H9 (cell line): ENCODE measurements at regions not wholly inside any gene's neighbourhood (a gene's known extent, or its start where the extent isn't known, plus 50 kb on each side); places are given as distances from the start of the nearest gene placed in this dataset.

Source experiments
- DNase-seq: peaks from one replicate; pipeline ENCODE4 v3.0.0-alpha.2; 2017
- H2AFZ ChIP-seq: one replicate; pipeline ENCODE4 v1.6.1; 2013; ENCODE audit warnings: mild to moderate bottlenecking, low read length, control low read depth, moderate library complexity
- H2AK5ac ChIP-seq: 2 replicates; pipeline ENCODE4 v1.6.1; 2013; ENCODE audit warnings: low read length, control low read depth, mixed read lengths; ENCODE audit not compliant: insufficient read length
- H2BK120ac ChIP-seq: one replicate; pipeline ENCODE4 v1.6.1; 2013; ENCODE audit warnings: low read depth, mild to moderate bottlenecking, low read length, control low read depth, inconsistent platforms; ENCODE audit not compliant: poor library complexity, severe bottlenecking
- H2BK12ac ChIP-seq: 2 replicates; pipeline ENCODE4 v1.6.1; 2013; ENCODE audit warnings: low read length, control low read depth, mixed read lengths, low read depth; ENCODE audit not compliant: insufficient read length
- H2BK15ac ChIP-seq: 2 replicates; pipeline ENCODE4 v1.6.1; 2013; ENCODE audit warnings: low read depth, low read length, control low read depth
- H2BK20ac ChIP-seq: one replicate; pipeline ENCODE4 v1.6.1; 2013; ENCODE audit warnings: low read depth, mild to moderate bottlenecking, low read length, control low read depth, inconsistent platforms; ENCODE audit not compliant: poor library complexity, severe bottlenecking
- H2BK5ac ChIP-seq: 2 replicates; pipeline ENCODE4 v1.6.1; 2013; ENCODE audit warnings: low read length, control low read depth, mixed read lengths; ENCODE audit not compliant: insufficient read length
- H3K14ac ChIP-seq: 2 replicates; pipeline ENCODE4 v1.6.1; 2013; ENCODE audit warnings: low read length, control low read depth; ENCODE audit not compliant: insufficient read depth
- H3K18ac ChIP-seq: 2 replicates; pipeline ENCODE4 v1.6.1; 2013; ENCODE audit warnings: low read depth, mild to moderate bottlenecking, mixed read lengths, low read length, control low read depth; ENCODE audit not compliant: insufficient read length
- H3K23ac ChIP-seq: 2 replicates; pipeline ENCODE4 v1.6.1; 2013; ENCODE audit warnings: low read length, control low read depth, mixed read lengths, low read depth; ENCODE audit not compliant: insufficient read length
- H3K23me2 ChIP-seq: 2 replicates; pipeline ENCODE4 v1.6.1; 2013; ENCODE audit warnings: low read depth, mild to moderate bottlenecking, mixed read lengths, low read length, control low read depth; ENCODE audit not compliant: insufficient read length, poor library complexity, severe bottlenecking
- H3K27ac ChIP-seq: 2 replicates; pipeline ENCODE4 v1.5.1; 2013; ENCODE audit warnings: low read length, control low read depth, mixed read lengths, low read depth; ENCODE audit not compliant: insufficient read length
- H3K27me3 ChIP-seq: 2 replicates; pipeline ENCODE4 v1.6.1; 2013; ENCODE audit warnings: low read length, control low read depth, inconsistent platforms; ENCODE audit not compliant: insufficient read depth
- H3K4ac ChIP-seq: 2 replicates; pipeline ENCODE4 v1.6.1; 2013; ENCODE audit warnings: low read depth, mild to moderate bottlenecking, control low read depth, inconsistent platforms, low read length, moderate library complexity
- H3K4me1 ChIP-seq: 2 replicates; pipeline ENCODE4 v1.6.1; 2013; ENCODE audit warnings: low read length, control low read depth, inconsistent platforms; ENCODE audit not compliant: insufficient read depth
- H3K4me2 ChIP-seq: 2 replicates; pipeline ENCODE4 v1.6.1; 2013; ENCODE audit warnings: low read length, control low read depth, mixed read lengths; ENCODE audit not compliant: insufficient read length, insufficient read depth
- H3K56ac ChIP-seq: 2 replicates; pipeline ENCODE4 v1.6.1; 2013; ENCODE audit warnings: low read depth, mild to moderate bottlenecking, mixed read lengths, low read length, control low read depth; ENCODE audit not compliant: insufficient read length
- H3K79me1 ChIP-seq: 2 replicates; pipeline ENCODE4 v1.6.1; 2013; ENCODE audit warnings: low read depth, mild to moderate bottlenecking, moderate library complexity, low read length, control low read depth, inconsistent platforms; ENCODE audit not compliant: insufficient read depth, poor library complexity, severe bottlenecking
- H3K79me2 ChIP-seq: 2 replicates; pipeline ENCODE4 v1.6.1; 2013; ENCODE audit warnings: low read length, control low read depth, inconsistent platforms; ENCODE audit not compliant: insufficient read depth
- H3K9ac ChIP-seq: 2 replicates; pipeline ENCODE4 v1.6.1; 2013; ENCODE audit warnings: low read length, control low read depth, mixed read lengths; ENCODE audit not compliant: insufficient read length; ENCODE audit errors: extremely low read depth
- H3K9me3 ChIP-seq: one replicate; pipeline ENCODE4 v1.6.1; 2013; ENCODE audit warnings: low read depth, low read length, inconsistent platforms; ENCODE audit not compliant: control insufficient read depth
- H3T11ph ChIP-seq: one replicate; pipeline ENCODE4 v1.6.1; 2013; ENCODE audit warnings: mild to moderate bottlenecking, low read length, control low read depth, inconsistent platforms
- H4K20me1 ChIP-seq: one replicate; pipeline ENCODE4 v1.6.1; 2013; ENCODE audit not compliant: control insufficient read depth, insufficient read length, insufficient read depth
- H4K5ac ChIP-seq: 2 replicates; pipeline ENCODE4 v1.6.1; 2013; ENCODE audit warnings: low read depth, mild to moderate bottlenecking, mixed read lengths, low read length, control low read depth; ENCODE audit not compliant: insufficient read length
- H4K8ac ChIP-seq: replicated peaks from 2 replicates; pipeline ENCODE4 v1.6.1; 2013; ENCODE audit warnings: low read length, control low read depth, mixed read lengths, low read depth; ENCODE audit not compliant: insufficient read length
- H4K91ac ChIP-seq: 2 replicates; pipeline ENCODE4 v1.6.1; 2013; ENCODE audit warnings: low read depth, mild to moderate bottlenecking, moderate library complexity, mixed read lengths, low read length, control low read depth; ENCODE audit not compliant: insufficient read length
- H3K27ac Mint-ChIP-seq, 3 experiments: 2 replicates in 2 of 3; 3 replicates in 1 of 3; pipeline ENCODE4 v1.8.0; 2020 to 2021; ENCODE audit warnings: mixed read lengths in 3 of 3, mild to moderate bottlenecking in 1 of 3, moderate library complexity in 1 of 3
- H3K27me3 Mint-ChIP-seq: 2 replicates; pipeline ENCODE4 v1.8.0; 2021; ENCODE audit warnings: low read depth, mild to moderate bottlenecking, moderate library complexity, mixed read lengths
- H3K36me3 Mint-ChIP-seq, 3 experiments: 2 replicates in 2 of 3; 3 replicates in 1 of 3; pipeline ENCODE4 v1.8.0; 2020 to 2021; ENCODE audit warnings: low read depth in 3 of 3, mixed read lengths in 3 of 3; ENCODE audit not compliant: insufficient read depth in 1 of 3
- H3K4me1 Mint-ChIP-seq, 2 experiments: 2 replicates each; pipeline ENCODE4 v1.8.0; 2020; ENCODE audit warnings: mixed read lengths in 2 of 2
- H3K4me3 Mint-ChIP-seq, 2 experiments: 2 replicates in 1 of 2; 3 replicates in 1 of 2; pipeline ENCODE4 v1.8.0; 2020 to 2021; ENCODE audit warnings: mild to moderate bottlenecking in 2 of 2, mixed read lengths in 2 of 2, moderate library complexity in 1 of 2
- H3K9me3 Mint-ChIP-seq, 2 experiments: 2 replicates in 1 of 2; 3 replicates in 1 of 2; pipeline ENCODE4 v1.8.0; 2020; ENCODE audit warnings: mild to moderate bottlenecking in 2 of 2, mixed read lengths in 2 of 2, moderate library complexity in 1 of 2
- WGBS: extraction: QIAGEN DNeasy Blood & Tissue Kit; methylation state at CpG from one replicate; pipeline ENCODE4 v1.1.7; 2013; ENCODE audit warnings: missing lambda C conversion rate, low lambda C conversion rate, mixed read lengths; ENCODE audit not compliant: insufficient read length; ENCODE audit errors: extremely low coverage; 5-methylcytosine and 5-hydroxymethylcytosine counted together
- TF ChIP-seq, protein P1 (sequence below): fragments of 200-600 bp; sonication (generic); conservative IDR thresholded peaks from 3 replicates; pipeline ENCODE4 v1.8.0; 2021; ENCODE audit warnings: antibody characterized with exemption, mild to moderate bottlenecking

DNA sequence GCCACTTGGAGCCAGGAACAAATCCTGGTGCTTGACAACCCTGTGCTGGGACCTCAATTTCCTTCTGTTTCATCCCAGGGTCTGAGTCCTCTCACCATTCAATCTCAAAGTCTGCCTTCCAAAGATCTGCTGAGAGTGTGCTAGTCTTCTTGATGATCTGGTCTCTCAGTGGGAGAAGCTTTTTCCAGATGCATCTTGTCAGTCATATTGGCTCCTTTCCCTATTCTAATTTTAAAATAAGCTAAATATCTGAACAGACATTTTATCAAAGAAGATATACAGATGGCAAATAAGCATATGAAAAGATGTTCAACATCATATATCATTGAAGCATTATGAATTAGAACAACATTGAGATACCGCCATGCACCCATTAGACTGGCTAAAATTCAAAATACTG lies 469.3 kb downstream of the NEBL start:
- no peaks in the 10 kb centered on the region for H3K27me3 Mint-ChIP-seq

More for the DNA sequence above, 469.3 kb downstream of the NEBL start:
- no CpG with 5 or more reads among the region's 1 CpG for WGBS
- H4K5ac ChIP-seq = no peak overlapping the region
- no peak overlapping the region for H3K4ac ChIP-seq
- no peaks in the 10 kb centered on the region for H3K4me1 ChIP-seq
- no peak overlapping the region for H3K4me2 ChIP-seq
- no peak overlapping the region for H3K27ac Mint-ChIP-seq
- H2BK5ac ChIP-seq = no peak overlapping the region
- H3T11ph ChIP-seq = no peak overlapping the region
- no peaks in the 10 kb centered on the region; the same call in 1 of the 2 replicates for H3K79me2 ChIP-seq
- H2AK5ac ChIP-seq = no peak overlapping the region
- H4K8ac ChIP-seq = no peak overlapping the region
- no peak overlapping the region for H3K27ac ChIP-seq
- H3K14ac ChIP-seq = no peak overlapping the region
- TF ChIP-seq, protein P1, sequence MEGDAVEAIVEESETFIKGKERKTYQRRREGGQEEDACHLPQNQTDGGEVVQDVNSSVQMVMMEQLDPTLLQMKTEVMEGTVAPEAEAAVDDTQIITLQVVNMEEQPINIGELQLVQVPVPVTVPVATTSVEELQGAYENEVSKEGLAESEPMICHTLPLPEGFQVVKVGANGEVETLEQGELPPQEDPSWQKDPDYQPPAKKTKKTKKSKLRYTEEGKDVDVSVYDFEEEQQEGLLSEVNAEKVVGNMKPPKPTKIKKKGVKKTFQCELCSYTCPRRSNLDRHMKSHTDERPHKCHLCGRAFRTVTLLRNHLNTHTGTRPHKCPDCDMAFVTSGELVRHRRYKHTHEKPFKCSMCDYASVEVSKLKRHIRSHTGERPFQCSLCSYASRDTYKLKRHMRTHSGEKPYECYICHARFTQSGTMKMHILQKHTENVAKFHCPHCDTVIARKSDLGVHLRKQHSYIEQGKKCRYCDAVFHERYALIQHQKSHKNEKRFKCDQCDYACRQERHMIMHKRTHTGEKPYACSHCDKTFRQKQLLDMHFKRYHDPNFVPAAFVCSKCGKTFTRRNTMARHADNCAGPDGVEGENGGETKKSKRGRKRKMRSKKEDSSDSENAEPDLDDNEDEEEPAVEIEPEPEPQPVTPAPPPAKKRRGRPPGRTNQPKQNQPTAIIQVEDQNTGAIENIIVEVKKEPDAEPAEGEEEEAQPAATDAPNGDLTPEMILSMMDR = no peak
- H3K23me2 ChIP-seq = no peaks in the 10 kb centered on the region
- no peak overlapping the region for H4K91ac ChIP-seq
- H3K23ac ChIP-seq = no peak overlapping the region
- no peak overlapping the region for H2BK12ac ChIP-seq
- H4K20me1 ChIP-seq = no peaks in the 10 kb centered on the region
- peaks cover 16 to 22% of the 10 kb centered on the region in 2 experiments for H3K9me3 Mint-ChIP-seq
- H3K56ac ChIP-seq = no peak overlapping the region
- no peak overlapping the region for H3K9ac ChIP-seq
- DNase-seq = no peak
- H3K27me3 ChIP-seq = no peaks in the 10 kb centered on the region
- H3K18ac ChIP-seq = no peak overlapping the region
- H3K9me3 ChIP-seq = no peaks in the 10 kb centered on the region
- no peak overlapping the region for H3K4me3 Mint-ChIP-seq
- no peak overlapping the region for H2BK120ac ChIP-seq
- no peak overlapping the region for H2AFZ ChIP-seq
- peaks cover 15 to 28% (median 17%) of the 10 kb centered on the region in 3 experiments; a peak in 6 of 7 replicates for H3K36me3 Mint-ChIP-seq
- H3K4me1 Mint-ChIP-seq = peaks cover 0 to 2% of the 10 kb centered on the region in 2 experiments; a peak in 1 of 4 replicates
- no peak overlapping the region for H2BK15ac ChIP-seq
- no peaks in the 10 kb centered on the region for H3K79me1 ChIP-seq
- no peak overlapping the region for H2BK20ac ChIP-seq
